ENCODE measurements at regions not wholly inside any gene's neighbourhood (a gene's known extent, or its start where the extent isn't known, plus 50 kb on each side); places are given as distances from the start of the nearest gene placed in this dataset.
A peak's percentile ranks its signal among the peaks of the same experiment; 100 is the strongest.

DNA sequence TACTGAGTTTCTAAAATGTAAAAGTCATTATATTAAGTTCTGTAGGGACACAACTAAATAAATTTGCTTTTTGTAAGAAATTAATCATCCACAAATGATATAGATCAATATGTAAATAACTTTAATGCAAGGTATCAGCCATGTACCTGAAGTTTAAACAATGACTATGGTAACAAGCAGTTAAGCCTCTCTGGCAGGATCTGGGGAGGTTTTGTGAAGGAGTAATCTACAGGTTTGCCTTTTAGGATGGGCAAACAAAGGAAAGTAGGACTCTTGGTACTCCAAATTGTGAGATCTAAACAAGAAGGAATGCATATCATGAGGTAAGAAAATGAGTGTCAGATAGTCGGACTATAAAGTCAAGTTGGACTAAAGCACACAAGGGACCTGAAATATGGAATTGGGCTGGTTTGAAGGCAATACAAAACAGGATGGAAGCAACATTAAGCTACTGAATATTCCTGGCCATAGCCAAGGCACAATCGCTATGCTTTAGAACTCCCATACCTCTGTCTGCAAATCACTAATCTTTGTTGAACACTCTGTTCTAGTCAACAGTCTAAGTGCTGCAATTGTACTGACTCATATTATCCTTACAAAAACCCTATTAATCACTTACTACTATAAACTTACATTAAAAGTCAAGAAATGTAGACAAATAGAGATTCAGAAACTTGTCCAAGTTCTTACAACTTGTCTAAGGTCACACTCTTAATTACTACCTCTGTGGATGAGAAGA lies 412.8 kb downstream of the DIPK2A start:
- FAIRE-seq (no peak), DNase-seq (ENCODE audit: insufficient read length, low spot score) (no peak)
- no peak for TF ChIP-seq PAX5 (IDR thresholded peaks at IDR 0.05; ENCODE audit: insufficient read depth, low read length, severe bottlenecking)
- TF ChIP-seq POLR2AphosphoS5 (IDR thresholded peaks at IDR 0.05; ENCODE audit: low read depth, low read length): no peak
- no peak for TF ChIP-seq POU2F2 (IDR thresholded peaks at IDR 0.05; ENCODE audit: low read depth, low read length)
- no peak for TF ChIP-seq POLR2A (IDR thresholded peaks at IDR 0.05; ENCODE audit: low read depth, low read length)
- no peak for TF ChIP-seq SPI1 (IDR thresholded peaks at IDR 0.05; ENCODE audit: low read depth, low read length)
- no peak for TF ChIP-seq TAF1 (IDR thresholded peaks at IDR 0.05; ENCODE audit: low read depth, low read length)

DNA sequence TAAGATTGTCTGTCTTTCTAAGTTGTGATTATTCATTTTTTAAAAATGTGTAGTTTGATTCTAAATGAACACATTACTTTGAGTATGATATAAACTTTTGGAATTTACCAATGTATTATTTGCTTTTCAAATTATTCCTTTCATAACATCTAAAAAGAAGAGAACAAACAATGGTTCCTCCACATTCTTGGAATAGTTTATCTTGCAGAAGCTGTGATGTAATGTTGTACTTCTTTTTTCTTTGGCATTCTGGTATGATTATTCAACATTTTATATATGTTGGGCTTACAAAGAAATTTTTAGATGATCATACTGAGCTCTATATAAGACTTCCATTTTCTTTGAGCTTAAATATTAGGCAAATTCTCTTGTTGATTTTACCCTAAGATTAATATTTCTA lies 419.2 kb downstream of the DIPK2A start:
- DNase-seq (ENCODE audit: insufficient read length, low spot score): no peak
- FAIRE-seq: no peak
- TF ChIP-seq POLR2AphosphoS5 (IDR thresholded peaks at IDR 0.05; ENCODE audit: low read depth, low read length) (no peak), POLR2A (IDR thresholded peaks at IDR 0.05; ENCODE audit: low read depth, low read length) (no peak), SPI1 (IDR thresholded peaks at IDR 0.05; ENCODE audit: low read depth, low read length) (no peak), PAX5 (IDR thresholded peaks at IDR 0.05; ENCODE audit: insufficient read depth, low read length, severe bottlenecking) (no peak), POU2F2 (IDR thresholded peaks at IDR 0.05; ENCODE audit: low read depth, low read length) (no peak), TAF1 (IDR thresholded peaks at IDR 0.05; ENCODE audit: low read depth, low read length) (no peak)

DNA sequence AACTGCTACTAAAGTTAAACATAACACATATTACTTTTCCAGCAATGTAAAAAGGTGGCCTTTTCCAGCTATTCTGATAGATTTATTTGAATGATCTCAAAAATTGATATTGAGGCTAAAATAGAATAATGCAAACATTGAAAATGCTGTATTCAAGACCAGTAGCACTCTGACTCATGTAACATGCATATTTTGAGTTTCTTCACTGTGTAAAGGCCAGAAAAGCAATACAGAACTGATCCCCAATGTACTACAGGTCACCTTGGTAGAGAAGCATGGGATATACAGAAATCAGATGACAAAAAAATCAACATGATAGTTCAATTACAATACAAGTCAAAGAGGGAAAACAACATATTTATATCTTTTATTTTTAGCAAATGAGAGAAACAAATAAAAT lies 419.6 kb downstream of the DIPK2A start:
- FAIRE-seq (no peak), DNase-seq (ENCODE audit: insufficient read length, low spot score) (no peak)
- no peak for TF ChIP-seq PAX5 (IDR thresholded peaks at IDR 0.05; ENCODE audit: insufficient read depth, low read length, severe bottlenecking)

DNA sequence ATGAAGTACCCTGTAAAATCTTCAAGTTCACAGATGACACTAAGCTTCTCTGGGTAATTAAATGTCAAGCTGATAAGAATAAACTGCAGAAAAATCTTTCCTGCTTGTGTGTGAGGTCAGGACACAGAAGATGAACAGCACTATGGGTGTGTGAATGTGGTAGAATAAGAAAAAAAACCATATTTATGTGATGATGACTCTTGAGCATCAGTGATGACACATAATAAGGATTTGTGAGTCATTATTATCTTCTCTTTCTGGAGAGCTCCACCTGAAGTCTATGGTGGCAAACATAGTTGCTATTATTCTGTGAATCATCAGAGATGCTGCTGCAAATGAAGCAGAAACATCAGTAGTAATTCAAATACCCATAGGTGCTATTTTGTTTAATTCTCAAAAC lies 422.4 kb downstream of the DIPK2A start:
- no peak for DNase-seq (ENCODE audit: insufficient read length, low spot score)
- no peak for FAIRE-seq

DNA sequence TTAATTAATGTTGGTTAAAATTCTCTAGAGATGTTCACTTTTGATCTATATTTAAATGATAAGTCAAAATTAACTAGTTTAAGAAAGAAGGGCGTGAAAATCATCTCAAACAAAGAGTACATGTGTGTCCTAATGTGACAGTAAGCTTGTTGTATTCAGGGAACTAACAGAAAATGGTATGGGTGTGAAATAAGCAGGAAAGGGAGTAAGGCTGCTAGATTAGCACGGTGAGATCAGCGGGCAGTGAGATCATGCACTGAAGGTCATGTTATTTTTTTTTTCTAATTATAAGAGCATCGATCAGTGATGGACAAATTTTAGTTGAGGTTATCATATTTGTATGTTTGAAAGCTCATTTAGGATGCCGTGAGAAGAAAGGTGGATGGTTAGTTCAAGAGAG lies 430.8 kb downstream of the DIPK2A start:
- FAIRE-seq (no peak), DNase-seq (ENCODE audit: insufficient read length, low spot score) (no peak)
- TF ChIP-seq POLR2A (IDR thresholded peaks at IDR 0.05; ENCODE audit: low read depth, low read length) (no peak), TAF1 (IDR thresholded peaks at IDR 0.05; ENCODE audit: low read depth, low read length) (no peak), PAX5 (IDR thresholded peaks at IDR 0.05; ENCODE audit: insufficient read depth, low read length, severe bottlenecking) (no peak)

More for the DNA sequence above, 422.4 kb downstream of the DIPK2A start:
- TF ChIP-seq SPI1 (IDR thresholded peaks at IDR 0.05; ENCODE audit: low read depth, low read length) (no peak), POU2F2 (IDR thresholded peaks at IDR 0.05; ENCODE audit: low read depth, low read length) (no peak), PAX5 (IDR thresholded peaks at IDR 0.05; ENCODE audit: insufficient read depth, low read length, severe bottlenecking) (no peak), TAF1 (IDR thresholded peaks at IDR 0.05; ENCODE audit: low read depth, low read length) (no peak), POLR2AphosphoS5 (IDR thresholded peaks at IDR 0.05; ENCODE audit: low read depth, low read length) (no peak), POLR2A (IDR thresholded peaks at IDR 0.05; ENCODE audit: low read depth, low read length) (no peak)

DNA sequence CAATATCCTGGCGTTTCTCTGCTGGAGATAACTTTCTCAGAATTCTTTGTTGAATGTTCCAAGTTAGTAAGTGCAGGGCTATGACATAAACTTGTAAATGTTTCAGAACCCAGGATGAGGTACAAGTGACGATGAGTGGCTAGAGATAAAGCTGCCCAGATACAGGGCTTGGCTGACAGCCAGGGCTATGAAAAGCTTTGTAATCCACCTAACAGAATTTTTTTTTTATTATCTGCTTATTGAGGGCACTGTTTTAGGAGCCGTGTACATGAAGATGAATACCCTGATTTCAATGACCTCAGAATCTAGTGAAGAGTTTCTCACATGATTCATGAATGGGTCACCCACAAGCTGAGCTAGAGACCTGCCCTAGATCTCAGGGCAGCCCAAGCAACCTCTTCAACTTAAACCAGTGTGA lies 431.4 kb downstream of the DIPK2A start:
- no peak for FAIRE-seq
- no peak for DNase-seq (ENCODE audit: insufficient read length, low spot score)

DNA sequence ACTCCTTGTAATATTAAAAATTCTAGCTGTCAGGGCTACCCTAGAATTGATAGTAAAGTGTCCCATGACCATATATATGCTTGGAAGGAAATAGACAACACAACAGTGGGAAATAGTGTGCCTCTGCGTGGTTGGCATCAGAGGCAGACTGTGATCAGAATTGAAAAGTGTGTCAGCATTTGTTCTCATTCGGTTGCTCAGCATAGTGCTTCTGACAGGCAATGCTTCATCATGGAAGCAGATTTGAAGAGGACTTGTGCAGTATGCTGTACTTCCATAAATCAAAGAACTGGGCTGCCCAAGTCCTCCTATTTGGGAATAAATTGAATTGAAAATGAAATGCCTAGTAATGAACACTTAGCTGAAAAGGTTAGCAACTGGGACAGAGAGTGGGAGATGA lies 435.7 kb downstream of the DIPK2A start:
- FAIRE-seq (no peak), DNase-seq (ENCODE audit: insufficient read length, low spot score) (no peak)
- TF ChIP-seq TAF1 (IDR thresholded peaks at IDR 0.05; ENCODE audit: low read depth, low read length) (no peak), POU2F2 (IDR thresholded peaks at IDR 0.05; ENCODE audit: low read depth, low read length) (no peak), SPI1 (IDR thresholded peaks at IDR 0.05; ENCODE audit: low read depth, low read length) (no peak), POLR2A (IDR thresholded peaks at IDR 0.05; ENCODE audit: low read depth, low read length) (no peak), PAX5 (IDR thresholded peaks at IDR 0.05; ENCODE audit: insufficient read depth, low read length, severe bottlenecking) (no peak), POLR2AphosphoS5 (IDR thresholded peaks at IDR 0.05; ENCODE audit: low read depth, low read length) (no peak)

More for the DNA sequence above, 431.4 kb downstream of the DIPK2A start:
- TF ChIP-seq POU2F2 (IDR thresholded peaks at IDR 0.05; ENCODE audit: low read depth, low read length): no peak
- TF ChIP-seq POLR2AphosphoS5 (IDR thresholded peaks at IDR 0.05; ENCODE audit: low read depth, low read length): no peak
- TF ChIP-seq SPI1 (IDR thresholded peaks at IDR 0.05; ENCODE audit: low read depth, low read length): no peak

DNA sequence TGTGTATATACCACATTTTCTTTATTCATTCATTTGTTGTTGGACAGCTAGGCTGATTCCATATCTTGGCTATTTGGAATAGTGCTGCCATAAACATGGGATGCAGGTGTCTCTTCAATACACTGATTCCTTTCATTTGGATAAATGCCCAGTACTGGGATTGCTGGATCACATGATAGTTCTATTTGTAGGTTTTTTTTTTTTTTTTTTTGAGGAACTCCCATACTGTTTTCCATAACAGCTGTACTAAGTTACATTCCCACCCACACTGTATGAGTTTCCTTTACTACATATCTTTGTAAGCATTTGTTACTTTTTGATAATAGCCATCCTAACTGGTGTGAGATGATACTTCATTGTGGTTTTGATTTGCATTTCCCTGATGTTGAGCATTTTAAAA lies 437.7 kb downstream of the DIPK2A start:
- no peak for TF ChIP-seq PAX5 (IDR thresholded peaks at IDR 0.05; ENCODE audit: insufficient read depth, low read length, severe bottlenecking)
- no peak for TF ChIP-seq POLR2A (IDR thresholded peaks at IDR 0.05; ENCODE audit: low read depth, low read length)
- TF ChIP-seq POU2F2 (IDR thresholded peaks at IDR 0.05; ENCODE audit: low read depth, low read length): no peak
- TF ChIP-seq TAF1 (IDR thresholded peaks at IDR 0.05; ENCODE audit: low read depth, low read length): no peak
- TF ChIP-seq SPI1 (IDR thresholded peaks at IDR 0.05; ENCODE audit: low read depth, low read length): no peak
- no peak for TF ChIP-seq POLR2AphosphoS5 (IDR thresholded peaks at IDR 0.05; ENCODE audit: low read depth, low read length)
- DNase-seq (ENCODE audit: insufficient read length, low spot score) (no peak), FAIRE-seq (no peak)

DNA sequence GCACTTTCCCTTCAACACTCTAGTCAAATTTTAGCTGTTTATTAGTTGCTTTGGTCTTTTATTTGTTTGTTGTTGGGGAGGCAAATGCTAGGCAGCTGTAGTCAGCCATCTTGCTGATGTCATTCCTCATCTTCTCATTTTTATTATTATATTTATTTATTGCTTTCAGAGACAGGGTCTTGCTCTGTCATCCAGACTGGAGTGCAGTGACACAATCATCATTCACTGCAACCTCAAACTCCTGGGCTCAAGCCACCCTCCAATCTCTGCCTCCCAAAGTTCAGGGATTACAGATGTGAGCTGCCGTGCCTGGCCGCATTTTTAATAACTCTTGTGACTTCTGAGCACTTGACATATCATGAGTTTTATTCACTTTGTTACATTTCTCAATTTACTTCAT lies 441.4 kb downstream of the DIPK2A start:
- DNase-seq (ENCODE audit: insufficient read length, low spot score): no peak
- TF ChIP-seq POLR2AphosphoS5 (IDR thresholded peaks at IDR 0.05; ENCODE audit: low read depth, low read length) (no peak), TAF1 (IDR thresholded peaks at IDR 0.05; ENCODE audit: low read depth, low read length) (no peak), SPI1 (IDR thresholded peaks at IDR 0.05; ENCODE audit: low read depth, low read length) (no peak), POLR2A (IDR thresholded peaks at IDR 0.05; ENCODE audit: low read depth, low read length) (no peak), PAX5 (IDR thresholded peaks at IDR 0.05; ENCODE audit: insufficient read depth, low read length, severe bottlenecking) (no peak), POU2F2 (IDR thresholded peaks at IDR 0.05; ENCODE audit: low read depth, low read length) (no peak)
- FAIRE-seq: no peak

DNA sequence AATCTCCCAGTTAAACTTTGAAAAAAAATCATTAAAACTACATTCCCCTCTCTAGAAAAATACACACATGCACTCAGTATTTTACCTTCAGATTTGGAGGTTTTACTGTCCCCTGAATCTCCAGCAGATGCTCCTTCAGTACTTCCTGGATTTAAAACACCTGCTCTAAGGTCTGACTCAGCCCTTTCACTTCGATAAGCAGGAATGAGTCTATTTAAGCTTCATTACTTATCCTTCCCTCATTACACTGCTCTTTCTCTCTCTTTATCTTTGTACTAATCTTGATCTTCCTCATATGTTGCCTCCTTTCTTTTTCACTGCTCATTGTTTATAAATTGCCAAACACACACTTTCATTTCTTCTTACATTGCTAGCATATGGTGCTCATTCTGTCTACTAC lies 443.9 kb downstream of the DIPK2A start:
- TF ChIP-seq SPI1 (IDR thresholded peaks at IDR 0.05; ENCODE audit: low read depth, low read length) (peak; percentile 37; the same call in 1 of the 2 replicates), POU2F2 (IDR thresholded peaks at IDR 0.05; ENCODE audit: low read depth, low read length) (no peak)
- peak; percentile 1 for DNase-seq (ENCODE audit: insufficient read length, low spot score)
- no peak for FAIRE-seq

Data from GM12891 (cell line).